Memory B cell (primary cell): ENCODE measurements at regions not wholly inside any gene's neighbourhood (a gene's known extent, or its start where the extent isn't known, plus 50 kb on each side); places are given as distances from the start of the nearest gene placed in this dataset.

Experiments used
- ATAC-seq: fragments of 150-1000 bp; cut with Tn5 transposase; 2 replicates; pipeline ENCODE4 v1.10.0; 2021; ENCODE audit warnings: low read depth, mild to moderate bottlenecking, moderate library complexity
- DNase-seq, 2 donors: peaks; one replicate each; pipeline ENCODE4 v3.0.0; 2022; ENCODE audit warnings: low spot score in 2 of 2
- H3K27ac Mint-ChIP-seq: one replicate; pipeline ENCODE4 v1.8.0; 2022; ENCODE audit warnings: mild to moderate bottlenecking, moderate library complexity, mixed read lengths
- H3K27me3 Mint-ChIP-seq: one replicate; pipeline ENCODE4 v1.8.0; 2022; ENCODE audit warnings: mixed read lengths
- H3K36me3 Mint-ChIP-seq: one replicate; pipeline ENCODE4 v1.8.0; 2022; ENCODE audit warnings: mild to moderate bottlenecking, mixed read lengths
- H3K4me1 Mint-ChIP-seq: one replicate; pipeline ENCODE4 v1.8.0; 2022; ENCODE audit warnings: mixed read lengths
- H3K4me3 Mint-ChIP-seq: one replicate; pipeline ENCODE4 v1.8.0; 2022; ENCODE audit warnings: mild to moderate bottlenecking, moderate library complexity, mixed read lengths
- H3K9me3 Mint-ChIP-seq: one replicate; pipeline ENCODE4 v1.8.0; 2022; ENCODE audit warnings: mixed read lengths

DNA sequence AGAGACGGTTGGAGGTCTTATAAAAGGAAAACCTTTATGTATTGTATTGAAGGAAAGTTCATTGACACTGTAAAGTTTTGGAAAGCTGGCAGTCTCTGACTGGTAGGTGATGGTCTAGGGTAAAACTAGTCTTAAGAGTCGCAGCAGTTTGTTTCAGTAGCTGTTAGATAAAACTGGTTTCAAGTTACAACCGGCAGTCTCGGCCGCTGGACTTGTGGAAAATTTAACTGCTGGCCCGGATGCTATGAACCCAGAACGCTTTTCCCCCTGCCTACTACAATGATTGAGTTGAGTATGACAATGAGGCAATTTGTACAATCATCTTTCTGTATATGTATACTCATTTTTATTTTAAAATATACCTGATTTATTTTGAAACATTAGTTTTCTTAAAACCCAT lies 1426.9 kb downstream of the AACS start:
- no peak overlapping the region for H3K27ac Mint-ChIP-seq
- no peak overlapping the region for H3K4me3 Mint-ChIP-seq
- H3K36me3 Mint-ChIP-seq = no peaks in the 10 kb centered on the region
- H3K9me3 Mint-ChIP-seq = peaks cover 9% of the 10 kb centered on the region
- no peaks in the 10 kb centered on the region for H3K27me3 Mint-ChIP-seq
- ATAC-seq (no peak), DNase-seq (no peak)
- no peaks in the 10 kb centered on the region for H3K4me1 Mint-ChIP-seq

DNA sequence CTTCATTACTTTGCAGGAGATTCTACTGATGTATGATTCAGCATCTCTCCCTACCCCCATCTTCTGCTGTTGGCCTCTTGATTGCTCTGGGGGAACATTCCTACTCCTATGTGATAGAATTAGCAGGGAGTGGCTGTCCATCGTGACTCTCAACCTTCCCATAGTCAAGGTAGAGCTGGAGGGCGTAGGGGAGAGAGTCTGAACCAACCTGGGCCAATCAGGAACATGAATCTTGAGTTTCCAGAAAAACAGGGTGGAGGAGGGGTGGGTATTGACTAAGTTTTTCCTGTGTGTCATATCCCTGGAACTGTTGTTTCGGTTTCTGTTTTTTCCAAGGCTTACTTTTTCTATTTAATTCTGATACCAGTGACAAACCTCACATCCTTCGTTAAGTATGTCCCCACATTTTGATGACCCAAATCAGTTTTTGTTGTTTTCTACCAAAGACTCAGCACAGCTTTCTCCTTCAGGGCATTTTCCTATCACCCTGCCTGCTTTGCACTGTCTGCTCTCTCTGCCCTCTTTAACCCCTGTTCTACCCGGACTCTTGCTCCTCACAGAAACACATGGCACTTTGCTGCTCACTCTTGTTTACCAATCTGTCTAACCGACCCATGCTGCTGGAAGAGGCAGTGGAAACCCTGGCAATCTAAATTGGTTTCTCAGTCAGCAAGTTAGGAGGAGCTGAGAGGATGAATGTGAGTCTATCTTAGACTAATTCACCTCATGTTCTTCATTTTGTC lies 1428.3 kb downstream of the AACS start:
- Mint-ChIP-seq H3K27me3 (no peaks in the 10 kb centered on the region), H3K9me3 (peaks cover 9% of the 10 kb centered on the region), H3K36me3 (no peaks in the 10 kb centered on the region), H3K4me1 (no peaks in the 10 kb centered on the region), H3K4me3 (no peak overlapping the region), H3K27ac (no peak overlapping the region)
- DNase-seq = no peak
- ATAC-seq = no peak

DNA sequence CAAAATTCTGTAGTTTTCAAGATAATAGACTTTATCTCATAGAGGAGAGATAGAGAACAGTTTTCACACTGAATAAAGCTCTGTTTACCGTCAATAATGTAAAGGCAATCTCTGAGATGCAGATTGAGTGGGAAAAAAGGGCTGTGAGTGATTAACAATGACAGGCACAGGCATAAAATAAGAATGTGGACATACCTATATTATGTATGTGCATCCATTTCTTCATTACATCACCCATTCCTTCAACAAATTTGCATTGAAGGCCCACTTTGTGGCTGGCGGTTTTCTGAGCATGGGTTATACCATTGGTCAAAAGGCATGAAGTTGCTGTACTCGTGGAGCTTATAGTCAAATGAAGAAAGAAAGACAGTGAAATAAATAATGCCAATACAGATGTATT lies 1431.0 kb downstream of the AACS start:
- no peak for ATAC-seq
- H3K9me3 Mint-ChIP-seq = peaks cover 2% of the 10 kb centered on the region
- no peaks in the 10 kb centered on the region for H3K4me1 Mint-ChIP-seq
- H3K27me3 Mint-ChIP-seq = no peaks in the 10 kb centered on the region
- H3K36me3 Mint-ChIP-seq = no peaks in the 10 kb centered on the region
- no peak for DNase-seq
- no peak overlapping the region for H3K4me3 Mint-ChIP-seq
- no peak overlapping the region for H3K27ac Mint-ChIP-seq

- Mint-ChIP-seq H3K36me3 (no peaks in the 10 kb centered on the region), H3K27me3 (no peaks in the 10 kb centered on the region), H3K27ac (no peak overlapping the region), H3K4me1 (no peaks in the 10 kb centered on the region), H3K4me3 (no peak overlapping the region), H3K9me3 (peaks cover 13% of the 10 kb centered on the region)
- no peak for ATAC-seq
- no peak for DNase-seq
Measured at GRCh38 chr12:126506426-126507182, 1441.4 kb downstream of the AACS start.

GRCh38 chr12:126507231-126507630 lies 1442.0 kb downstream of the AACS start:
- Mint-ChIP-seq H3K27ac (no peak overlapping the region), H3K9me3 (peaks cover 13% of the 10 kb centered on the region), H3K27me3 (no peaks in the 10 kb centered on the region), H3K4me1 (no peaks in the 10 kb centered on the region), H3K36me3 (no peaks in the 10 kb centered on the region), H3K4me3 (no peak overlapping the region)
- no peak for ATAC-seq
- no peak for DNase-seq

GRCh38 chr12:126509572-126509971 lies 1444.3 kb downstream of the AACS start:
- DNase-seq (no peak), ATAC-seq (no peak)
- no peaks in the 10 kb centered on the region for H3K4me1 Mint-ChIP-seq
- no peak overlapping the region for H3K4me3 Mint-ChIP-seq
- H3K27ac Mint-ChIP-seq = no peak overlapping the region
- peaks cover 13% of the 10 kb centered on the region for H3K9me3 Mint-ChIP-seq
- H3K36me3 Mint-ChIP-seq = no peaks in the 10 kb centered on the region
- no peaks in the 10 kb centered on the region for H3K27me3 Mint-ChIP-seq

DNA sequence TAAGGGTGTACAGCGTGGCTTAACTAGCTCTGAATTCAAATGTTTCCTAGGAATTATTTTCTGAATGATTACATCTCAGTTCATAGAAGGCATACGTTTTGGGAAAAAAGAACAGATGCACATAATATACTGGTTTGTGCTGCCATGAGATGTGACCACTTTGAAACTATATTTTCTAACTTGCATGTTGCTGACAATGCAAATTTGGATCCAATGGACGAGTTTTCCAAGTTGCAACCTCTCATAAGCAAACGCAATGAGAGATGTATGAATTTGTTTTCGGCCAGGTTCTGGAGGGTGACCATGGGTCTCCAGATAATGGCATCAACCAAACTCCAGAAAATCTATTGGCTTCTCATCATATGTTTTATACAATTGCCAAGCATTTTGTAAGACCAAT lies 1445.4 kb downstream of the AACS start:
- H3K4me3 Mint-ChIP-seq = no peak overlapping the region
- H3K4me1 Mint-ChIP-seq = no peaks in the 10 kb centered on the region
- H3K27ac Mint-ChIP-seq = no peak overlapping the region
- DNase-seq (no peak), ATAC-seq (no peak)
- no peaks in the 10 kb centered on the region for H3K36me3 Mint-ChIP-seq
- no peaks in the 10 kb centered on the region for H3K27me3 Mint-ChIP-seq
- H3K9me3 Mint-ChIP-seq = peaks cover 11% of the 10 kb centered on the region

DNA sequence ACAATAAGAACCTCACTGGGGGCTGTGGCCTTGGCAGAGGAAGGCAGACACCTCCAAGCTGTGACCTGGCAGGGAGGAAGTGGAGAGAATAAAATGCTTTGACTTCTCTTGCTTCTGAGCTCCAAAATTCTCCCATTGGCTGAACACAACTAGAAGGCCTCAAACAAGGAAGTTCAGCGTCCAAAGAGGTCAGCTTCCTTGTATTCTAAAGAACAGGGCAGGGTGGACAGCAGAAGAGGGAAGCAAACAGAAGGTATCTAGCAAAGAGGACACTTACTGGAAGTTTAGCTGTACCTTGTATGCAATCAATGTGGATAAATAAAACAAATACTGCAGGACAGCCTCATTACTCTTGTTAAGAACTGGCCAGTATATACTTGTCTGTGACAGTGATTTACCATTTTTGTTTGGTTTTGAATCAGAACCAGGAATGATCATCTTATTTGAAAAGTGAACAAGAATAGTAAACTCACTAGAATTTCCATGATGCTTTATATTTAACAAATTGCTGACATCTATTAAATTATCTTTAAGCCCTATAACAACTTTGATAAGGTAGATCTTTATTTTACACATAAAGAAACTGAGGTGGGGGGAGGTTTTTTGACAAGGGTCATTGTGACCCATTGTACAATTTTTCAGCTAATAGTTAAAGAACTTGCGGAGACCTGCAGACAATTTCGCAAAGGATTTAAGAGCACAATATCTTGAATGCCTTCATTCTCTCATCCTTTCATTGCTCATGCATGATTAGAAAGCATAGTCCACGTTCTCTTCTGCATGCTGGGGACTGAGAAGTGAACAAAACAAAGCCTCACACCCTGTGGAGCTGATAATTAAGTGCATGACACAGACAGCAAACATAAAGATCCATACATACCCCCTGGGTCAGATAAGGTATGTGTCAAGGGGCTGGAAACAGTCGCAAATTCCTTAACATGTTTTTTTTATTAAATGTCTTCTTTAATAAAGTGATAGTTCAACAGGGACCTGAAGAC lies 1448.0 kb downstream of the AACS start:
- DNase-seq (no peak), ATAC-seq (no peak)
- no peaks in the 10 kb centered on the region for H3K27me3 Mint-ChIP-seq
- no peak overlapping the region for H3K27ac Mint-ChIP-seq
- H3K4me1 Mint-ChIP-seq = no peaks in the 10 kb centered on the region
- no peak overlapping the region for H3K4me3 Mint-ChIP-seq
- H3K9me3 Mint-ChIP-seq = peaks cover 3% of the 10 kb centered on the region
- no peaks in the 10 kb centered on the region for H3K36me3 Mint-ChIP-seq

DNA sequence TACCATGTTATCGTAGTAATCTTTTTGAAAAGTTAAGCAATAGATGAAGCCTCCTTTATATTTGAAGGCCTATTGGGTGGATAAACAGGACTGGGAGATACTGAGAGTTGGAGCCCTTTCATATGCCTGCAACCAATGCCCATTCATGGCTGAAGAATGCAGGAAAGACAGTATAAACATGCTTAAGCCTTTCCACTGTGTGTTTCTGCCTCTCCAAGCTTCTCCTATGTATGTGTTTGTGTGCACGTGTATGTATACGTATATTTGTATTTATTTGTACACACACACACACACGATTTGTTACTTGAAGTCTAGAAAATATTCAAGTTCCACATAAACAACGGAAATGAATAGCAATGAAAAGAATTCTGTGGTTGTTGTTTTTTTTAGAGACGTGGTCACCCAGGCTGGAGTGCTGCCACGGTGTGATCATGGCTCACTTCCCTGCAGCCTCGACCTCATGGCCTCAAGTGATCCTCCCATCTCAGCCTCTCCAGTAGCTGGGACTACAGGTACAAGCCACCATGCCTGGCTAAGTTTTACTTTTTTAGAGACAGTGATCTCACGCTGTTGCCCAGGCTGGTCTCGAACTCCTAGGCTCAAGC lies 1453.5 kb downstream of the AACS start:
- H3K27ac Mint-ChIP-seq = no peak overlapping the region
- DNase-seq = no peak
- H3K4me1 Mint-ChIP-seq = no peaks in the 10 kb centered on the region
- ATAC-seq = no peak
- peaks cover 3% of the 10 kb centered on the region for H3K9me3 Mint-ChIP-seq
- no peaks in the 10 kb centered on the region for H3K36me3 Mint-ChIP-seq
- H3K27me3 Mint-ChIP-seq = no peaks in the 10 kb centered on the region
- H3K4me3 Mint-ChIP-seq = no peak overlapping the region

- Mint-ChIP-seq H3K4me1 (no peaks in the 10 kb centered on the region), H3K9me3 (peaks cover 3% of the 10 kb centered on the region), H3K4me3 (no peak overlapping the region), H3K36me3 (no peaks in the 10 kb centered on the region), H3K27ac (no peak overlapping the region), H3K27me3 (no peaks in the 10 kb centered on the region)
- DNase-seq (no peak), ATAC-seq (no peak)
Measured at GRCh38 chr12:126519833-126520232, 1454.6 kb downstream of the AACS start.

GRCh38 chr12:126523891-126524290 lies 1458.7 kb downstream of the AACS start:
- Mint-ChIP-seq H3K27me3 (no peaks in the 10 kb centered on the region), H3K4me1 (no peaks in the 10 kb centered on the region), H3K9me3 (no peaks in the 10 kb centered on the region), H3K4me3 (no peak overlapping the region), H3K27ac (no peak overlapping the region), H3K36me3 (no peaks in the 10 kb centered on the region)
- ATAC-seq (no peak), DNase-seq (no peak)

DNA sequence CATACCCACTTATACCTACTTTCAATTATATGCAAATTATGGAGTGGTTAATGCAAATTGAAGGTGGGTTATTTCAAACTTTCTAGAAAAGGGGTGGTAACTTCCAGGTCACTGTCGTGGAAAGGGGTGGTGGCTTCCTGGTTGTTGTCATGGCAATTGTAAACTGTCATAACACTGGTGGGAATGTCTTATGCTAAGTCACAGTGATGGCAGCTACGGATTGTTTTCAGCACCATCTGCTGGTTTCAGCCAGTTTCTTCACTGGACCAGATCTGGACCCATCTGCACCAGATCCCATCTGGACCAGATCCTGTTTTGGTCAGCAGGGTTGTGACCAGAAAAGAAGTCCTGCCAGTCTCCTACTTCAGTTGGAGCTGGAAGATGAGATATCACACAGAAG lies 1469.3 kb downstream of the AACS start:
- DNase-seq (no peak), ATAC-seq (no peak)
- H3K27me3 Mint-ChIP-seq = no peaks in the 10 kb centered on the region
- H3K36me3 Mint-ChIP-seq = no peaks in the 10 kb centered on the region
- peaks cover 3% of the 10 kb centered on the region for H3K9me3 Mint-ChIP-seq
- H3K27ac Mint-ChIP-seq = no peak overlapping the region
- H3K4me1 Mint-ChIP-seq = no peaks in the 10 kb centered on the region
- no peak overlapping the region for H3K4me3 Mint-ChIP-seq

- Mint-ChIP-seq H3K36me3 (no peaks in the 10 kb centered on the region), H3K9me3 (peaks cover 3% of the 10 kb centered on the region), H3K27ac (no peak overlapping the region), H3K4me1 (no peaks in the 10 kb centered on the region), H3K27me3 (no peaks in the 10 kb centered on the region), H3K4me3 (no peak overlapping the region)
- ATAC-seq (no peak), DNase-seq (no peak)
Measured at GRCh38 chr12:126534942-126535341, 1469.7 kb downstream of the AACS start.

DNA sequence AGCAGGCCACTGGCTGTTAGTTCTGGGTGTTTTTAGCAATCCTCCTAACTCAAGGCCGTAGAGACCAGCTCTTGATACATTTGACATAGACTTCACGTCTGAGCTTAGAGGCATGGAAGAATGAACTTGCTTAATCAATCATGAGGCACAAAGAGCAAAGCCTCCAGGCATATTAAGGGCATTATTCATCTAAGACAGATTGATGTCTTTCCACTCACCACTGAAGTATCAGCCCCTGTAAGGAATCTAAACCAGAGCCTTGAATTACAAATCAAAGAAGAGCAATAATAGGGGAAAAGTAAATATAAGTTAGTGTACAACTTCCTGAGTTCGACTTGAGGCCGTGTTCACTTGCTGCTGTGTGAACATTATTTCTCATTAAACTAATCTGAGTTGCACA lies 1470.7 kb downstream of the AACS start:
- no peaks in the 10 kb centered on the region for H3K27me3 Mint-ChIP-seq
- H3K9me3 Mint-ChIP-seq = peaks cover 3% of the 10 kb centered on the region
- H3K36me3 Mint-ChIP-seq = no peaks in the 10 kb centered on the region
- H3K27ac Mint-ChIP-seq = no peak overlapping the region
- DNase-seq (no peak), ATAC-seq (no peak)
- no peaks in the 10 kb centered on the region for H3K4me1 Mint-ChIP-seq
- no peak overlapping the region for H3K4me3 Mint-ChIP-seq
